Activated CD4-positive, alpha-beta memory T cell treated with anti-CD3 and anti-CD28 coated beads for 36 hours (primary cell): ENCODE measurements at regions not wholly inside any gene's neighbourhood (a gene's known extent, or its start where the extent isn't known, plus 50 kb on each side); places are given as distances from the start of the nearest gene placed in this dataset.

Experiments
- CTCF ChIA-PET: fragments of 350-600 bp; sonication (Branson Sonifier 250); formaldehyde crosslinking; loops from one replicate; lab custom pipeline; 2021; ENCODE audit warnings: antibody characterized with exemption, inconsistent platforms; lab: Charles Lee
- POLR2A ChIA-PET: fragments of 350-600 bp; sonication (Branson Sonifier 250); formaldehyde crosslinking; loops from one replicate; lab custom pipeline; 2021; ENCODE audit warnings: antibody characterized with exemption; lab: Charles Lee
- DNase-seq: peaks from one replicate; pipeline ENCODE4 v3.0.0-alpha.2; 2020
- H3K27ac Mint-ChIP-seq: one replicate; pipeline ENCODE4 v1.8.0; 2021; ENCODE audit warnings: mixed read lengths
- H3K27me3 Mint-ChIP-seq: one replicate; pipeline ENCODE4 v1.8.0; 2021; ENCODE audit warnings: mixed read lengths
- H3K36me3 Mint-ChIP-seq: one replicate; pipeline ENCODE4 v1.8.0; 2021; ENCODE audit warnings: mixed read lengths
- H3K4me1 Mint-ChIP-seq: one replicate; pipeline ENCODE4 v1.8.0; 2021; ENCODE audit warnings: low read depth, mixed read lengths
- H3K4me3 Mint-ChIP-seq: one replicate; pipeline ENCODE4 v1.8.0; 2021; ENCODE audit warnings: mild to moderate bottlenecking, mixed read lengths
- H3K9me3 Mint-ChIP-seq: one replicate; pipeline ENCODE4 v1.8.0; 2021; ENCODE audit warnings: mixed read lengths
- intact Hi-C: fragments of 100-400 bp; cut with micrococcal nuclease; formaldehyde crosslinking; loops from one replicate; pipeline ENCODE4 v1.15.1; 2023

- intact Hi-C loops = no loop called here
- ChIA-PET POLR2A (no interaction called here), CTCF (no interaction called here)
- H3K36me3 Mint-ChIP-seq = no peaks in the 10 kb centered on the region
- H3K9me3 Mint-ChIP-seq = no peaks in the 10 kb centered on the region
- H3K4me1 Mint-ChIP-seq = no peaks in the 10 kb centered on the region
- H3K27me3 Mint-ChIP-seq = peaks cover 15% of the 10 kb centered on the region
- H3K4me3 Mint-ChIP-seq = no peak overlapping the region
- DNase-seq = no peak
- no peak overlapping the region for H3K27ac Mint-ChIP-seq
Measured at GRCh38 chr18:2482706-2483475, 88.4 kb downstream of the METTL4 start.

GRCh38 chr18:2485983-2486382 is 85.3 kb downstream of the METTL4 start:
- Mint-ChIP-seq H3K36me3 (no peaks in the 10 kb centered on the region), H3K27ac (no peak overlapping the region), H3K4me3 (no peak overlapping the region), H3K27me3 (peaks cover 9% of the 10 kb centered on the region), H3K9me3 (no peaks in the 10 kb centered on the region), H3K4me1 (no peaks in the 10 kb centered on the region)
- intact Hi-C loops = no loop called here
- POLR2A ChIA-PET = no interaction called here
- no peak for DNase-seq
- CTCF ChIA-PET = interaction anchor here (0.5 kb wide), 1 partner anchor 28 kb away, joined by 4 read pairs; no protein-coding TSS in a partner anchor

- ChIA-PET POLR2A (no interaction called here), CTCF (interaction anchor here (0.5 kb wide), 1 partner anchor 28 kb away, joined by 4 read pairs; no protein-coding TSS in a partner anchor)
- H3K27me3 Mint-ChIP-seq = peaks cover 9% of the 10 kb centered on the region
- no peak for DNase-seq
- H3K9me3 Mint-ChIP-seq = no peaks in the 10 kb centered on the region
- H3K36me3 Mint-ChIP-seq = no peaks in the 10 kb centered on the region
- no peak overlapping the region for H3K4me3 Mint-ChIP-seq
- no peak overlapping the region for H3K27ac Mint-ChIP-seq
- intact Hi-C loops = no loop called here
- no peaks in the 10 kb centered on the region for H3K4me1 Mint-ChIP-seq
Measured at GRCh38 chr18:2486426-2486825, 84.9 kb downstream of the METTL4 start.
